NCI-H345 treated with DMSO at 0.1 percent for 48 hours (cell line): ENCODE measurements at regions not wholly inside any gene's neighbourhood (a gene's known extent, or its start where the extent isn't known, plus 50 kb on each side); places are given as distances from the start of the nearest gene placed in this dataset.

Experiments
- DNase-seq: peaks from one replicate; lab custom pipeline; 2025; ENCODE audit not compliant: unreplicated experiment; lab: John Stamatoyannopoulos, UW

GRCh38 chr4:119832776-119833175 lies 204.2 kb upstream of the PDE5A start:
- DNase-seq, result no peak

GRCh38 chr4:119829326-119829725 lies 200.7 kb upstream of the PDE5A start:
- DNase-seq, result no peak

GRCh38 chr4:119825696-119826095 lies 197.1 kb upstream of the PDE5A start:
- no peak for DNase-seq

- DNase-seq, result no peak
Measured at GRCh38 chr4:119823891-119824290, 195.3 kb upstream of the PDE5A start.

- DNase-seq, result no peak
Measured at GRCh38 chr4:119823045-119823444, 194.4 kb upstream of the PDE5A start.

GRCh38 chr4:119816473-119816872 lies 187.9 kb upstream of the PDE5A start:
- DNase-seq, result no peak

- DNase-seq, result no peak
Measured at GRCh38 chr4:119810001-119810400, 181.4 kb upstream of the PDE5A start.

- no peak for DNase-seq
Measured at GRCh38 chr4:119804404-119804803, 175.8 kb upstream of the PDE5A start.

- DNase-seq, result no peak
Measured at GRCh38 chr4:119797238-119797894, 168.8 kb upstream of the PDE5A start.

- no peak for DNase-seq
Measured at GRCh38 chr4:119795986-119796578, 167.5 kb upstream of the PDE5A start.

GRCh38 chr4:119794681-119795080 lies 166.1 kb upstream of the PDE5A start:
- no peak for DNase-seq

- no peak for DNase-seq
Measured at GRCh38 chr4:119794113-119794512, 165.5 kb upstream of the PDE5A start.

- no peak for DNase-seq
Measured at GRCh38 chr4:119788349-119789266, 160.0 kb upstream of the PDE5A start.

GRCh38 chr4:119785963-119786362 lies 157.4 kb upstream of the PDE5A start:
- no peak for DNase-seq

GRCh38 chr4:119783189-119783983 lies 154.8 kb upstream of the PDE5A start:
- DNase-seq, result no peak

- DNase-seq, result no peak
Measured at GRCh38 chr4:119781044-119781443, 152.4 kb upstream of the PDE5A start.

- DNase-seq, result no peak
Measured at GRCh38 chr4:119774840-119775239, 146.2 kb upstream of the PDE5A start.

- no peak for DNase-seq
Measured at GRCh38 chr4:119765951-119766350, 137.3 kb upstream of the PDE5A start.

GRCh38 chr4:119765469-119765868 lies 136.9 kb upstream of the PDE5A start:
- DNase-seq, result no peak

GRCh38 chr4:119763386-119763785 lies 134.8 kb upstream of the PDE5A start:
- DNase-seq, result no peak

- no peak for DNase-seq
Measured at GRCh38 chr4:119755599-119755998, 127.0 kb upstream of the PDE5A start.
